Fibroblast of lung (primary cell): ENCODE measurements at regions not wholly inside any gene's neighbourhood (a gene's known extent, or its start where the extent isn't known, plus 50 kb on each side); places are given as distances from the start of the nearest gene placed in this dataset.

Source experiments
- DNase-seq, 2 donors: peaks; one replicate each; pipeline versions ENCODE4 v3.0.0 to v3.0.0-alpha.2; 2010; ENCODE audit warnings: low read depth in 2 of 2
- H2AFZ ChIP-seq: 2 replicates; pipeline ENCODE4 v1.5.1; 2012; ENCODE audit warnings: low read length, control low read depth, inconsistent platforms
- H3K27ac ChIP-seq: 2 replicates; pipeline ENCODE4 v1.5.1; 2011; ENCODE audit warnings: low read length, control low read depth; ENCODE audit not compliant: insufficient read depth
- H3K27me3 ChIP-seq: 2 replicates; pipeline ENCODE4 v1.5.1; 2011; ENCODE audit warnings: mild to moderate bottlenecking, low read length; ENCODE audit not compliant: control insufficient read depth, insufficient read depth
- H3K36me3 ChIP-seq: 2 replicates; pipeline ENCODE4 v1.5.1; 2011; ENCODE audit warnings: low read length; ENCODE audit not compliant: control insufficient read depth, insufficient read depth
- H3K4me1 ChIP-seq: 2 replicates; pipeline ENCODE4 v1.5.1; 2011; ENCODE audit warnings: low read length; ENCODE audit not compliant: control insufficient read depth, insufficient read depth; ENCODE audit errors: extremely low read depth
- H3K4me2 ChIP-seq: 2 replicates; pipeline ENCODE4 v1.5.1; 2011; ENCODE audit warnings: low read length, control low read depth; ENCODE audit not compliant: insufficient read depth; ENCODE audit errors: extremely low read depth
- H3K4me3 ChIP-seq, 4 experiments: fragments of 200-600 bp in 1 of 4; sonication (generic) in 1 of 4; replicated peaks in 1 of 4; 2 replicates each; pipeline ENCODE4 v1.5.1; 2011 to 2016; ENCODE audit warnings: low read length in 4 of 4, low read depth in 3 of 4, mild to moderate bottlenecking in 3 of 4, control low read depth in 2 of 4, inconsistent platforms in 1 of 4, mixed read lengths in 1 of 4; ENCODE audit not compliant: insufficient read depth in 1 of 4; ENCODE audit errors: control extremely low read depth in 1 of 4
- H3K79me2 ChIP-seq: 2 replicates; pipeline ENCODE4 v1.5.1; 2012; ENCODE audit warnings: mild to moderate bottlenecking, low read length, inconsistent platforms; ENCODE audit not compliant: control insufficient read depth, insufficient read depth
- H3K9ac ChIP-seq: 2 replicates; pipeline ENCODE4 v1.5.1; 2011; ENCODE audit warnings: mild to moderate bottlenecking, low read length, control low read depth; ENCODE audit not compliant: insufficient read depth
- H3K9me3 ChIP-seq: 2 replicates; pipeline ENCODE4 v1.5.1; 2012; ENCODE audit warnings: low read depth, low read length; ENCODE audit not compliant: control insufficient read depth, insufficient read depth
- H4K20me1 ChIP-seq: 2 replicates; pipeline ENCODE4 v1.5.1; 2011; ENCODE audit warnings: low read length; ENCODE audit not compliant: control insufficient read depth, insufficient read depth; ENCODE audit errors: extremely low read depth
- EZH2 ChIP-seq: IDR thresholded peaks from 2 replicates; pipeline ENCODE4 v1.5.1; 2012; ENCODE audit warnings: low read length, control low read depth, mild to moderate bottlenecking; ENCODE audit errors: missing control alignments
- TF ChIP-seq, protein P1 (sequence below), 2 donors: IDR thresholded peaks in 1 of 2; conservative IDR thresholded peaks in 1 of 2; 1 replicate in 1 of 2; 2 replicates in 1 of 2; pipeline ENCODE4 v1.5.1; 2011 to 2012; ENCODE audit warnings: low read length in 2 of 2, control low read depth in 1 of 2, inconsistent platforms in 1 of 2, low read depth in 1 of 2, mild to moderate bottlenecking in 1 of 2

DNA sequence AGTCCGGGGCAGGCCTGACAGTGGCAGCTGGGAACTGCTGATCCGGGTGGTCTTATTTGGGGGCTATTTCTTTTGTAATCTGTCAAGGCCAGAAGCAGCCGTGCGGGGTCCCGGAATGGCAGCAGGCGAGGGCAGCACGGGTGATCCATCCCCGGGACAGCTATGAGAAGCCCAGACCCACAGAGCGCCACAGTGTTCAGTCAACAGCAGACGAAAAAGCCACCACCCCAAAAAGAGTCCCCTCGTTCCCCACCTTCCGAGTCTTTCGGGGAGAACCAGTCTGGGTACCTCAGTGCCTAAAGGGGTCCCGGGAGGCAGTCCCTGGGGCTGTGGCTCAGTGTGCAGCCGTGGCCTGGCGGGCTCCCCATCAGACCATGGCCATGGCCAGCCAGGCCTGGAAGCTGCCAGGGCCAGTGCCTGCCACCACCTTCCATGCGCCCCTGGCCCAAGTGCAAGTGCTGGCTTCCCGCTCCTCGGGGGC, 125.1 kb upstream of the KCTD7 start:
- no peak overlapping the region for H3K27ac ChIP-seq
- no peaks in the 10 kb centered on the region for H3K4me1 ChIP-seq
- no peaks in the 10 kb centered on the region for H4K20me1 ChIP-seq
- H3K27me3 ChIP-seq, result no peaks in the 10 kb centered on the region
- TF ChIP-seq, protein P1, sequence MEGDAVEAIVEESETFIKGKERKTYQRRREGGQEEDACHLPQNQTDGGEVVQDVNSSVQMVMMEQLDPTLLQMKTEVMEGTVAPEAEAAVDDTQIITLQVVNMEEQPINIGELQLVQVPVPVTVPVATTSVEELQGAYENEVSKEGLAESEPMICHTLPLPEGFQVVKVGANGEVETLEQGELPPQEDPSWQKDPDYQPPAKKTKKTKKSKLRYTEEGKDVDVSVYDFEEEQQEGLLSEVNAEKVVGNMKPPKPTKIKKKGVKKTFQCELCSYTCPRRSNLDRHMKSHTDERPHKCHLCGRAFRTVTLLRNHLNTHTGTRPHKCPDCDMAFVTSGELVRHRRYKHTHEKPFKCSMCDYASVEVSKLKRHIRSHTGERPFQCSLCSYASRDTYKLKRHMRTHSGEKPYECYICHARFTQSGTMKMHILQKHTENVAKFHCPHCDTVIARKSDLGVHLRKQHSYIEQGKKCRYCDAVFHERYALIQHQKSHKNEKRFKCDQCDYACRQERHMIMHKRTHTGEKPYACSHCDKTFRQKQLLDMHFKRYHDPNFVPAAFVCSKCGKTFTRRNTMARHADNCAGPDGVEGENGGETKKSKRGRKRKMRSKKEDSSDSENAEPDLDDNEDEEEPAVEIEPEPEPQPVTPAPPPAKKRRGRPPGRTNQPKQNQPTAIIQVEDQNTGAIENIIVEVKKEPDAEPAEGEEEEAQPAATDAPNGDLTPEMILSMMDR (conservative IDR thresholded peaks at IDR 0.05 in 1 of 2, IDR thresholded peaks at IDR 0.05 in 1 of 2; ENCODE audit: low read depth in 1 of 2, low read length in 2 of 2), result no peak
- no peak for TF ChIP-seq EZH2
- no peak overlapping the region for H2AFZ ChIP-seq
- DNase-seq, result no peak
- H3K9ac ChIP-seq, result no peak overlapping the region
- no peak overlapping the region for H3K4me2 ChIP-seq
- H3K36me3 ChIP-seq, result no peaks in the 10 kb centered on the region
- H3K4me3 ChIP-seq, result no peak overlapping the region
- no peaks in the 10 kb centered on the region for H3K9me3 ChIP-seq
- no peaks in the 10 kb centered on the region for H3K79me2 ChIP-seq

DNA sequence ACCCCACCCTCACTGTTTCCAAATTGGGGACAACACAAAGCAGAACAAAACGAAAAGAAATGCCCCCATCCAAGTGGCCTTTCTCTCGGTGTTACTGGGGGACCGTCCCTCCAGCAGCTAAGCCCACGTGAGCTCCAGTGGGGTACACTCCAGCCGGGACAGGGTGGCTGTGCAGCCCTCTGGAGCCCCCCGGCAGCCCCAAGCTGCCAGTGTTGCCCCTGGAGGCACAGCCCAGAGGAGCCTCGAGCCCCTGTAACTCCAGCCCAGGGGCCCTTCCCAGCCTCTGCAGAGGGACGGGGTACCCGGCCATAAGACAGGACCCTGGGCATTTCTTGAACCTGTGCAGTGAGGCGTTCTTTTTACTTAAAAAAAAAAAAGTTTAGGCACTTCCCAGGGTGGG, 124.5 kb upstream of the KCTD7 start:
- Histone ChIP-seq H3K27me3 (no peaks in the 10 kb centered on the region), H3K4me1 (no peaks in the 10 kb centered on the region), H2AFZ (no peak overlapping the region), H3K79me2 (no peaks in the 10 kb centered on the region), H3K36me3 (no peaks in the 10 kb centered on the region), H3K27ac (no peak overlapping the region), H3K9me3 (no peaks in the 10 kb centered on the region), H3K9ac (no peak overlapping the region), H4K20me1 (no peaks in the 10 kb centered on the region), H3K4me3 (no peak overlapping the region), H3K4me2 (no peak overlapping the region)
- no peak for DNase-seq
- TF ChIP-seq, protein P1 (conservative IDR thresholded peaks at IDR 0.05 in 1 of 2, IDR thresholded peaks at IDR 0.05 in 1 of 2; ENCODE audit: low read depth in 1 of 2, low read length in 2 of 2), result no peak
- TF ChIP-seq EZH2, result no peak

DNA sequence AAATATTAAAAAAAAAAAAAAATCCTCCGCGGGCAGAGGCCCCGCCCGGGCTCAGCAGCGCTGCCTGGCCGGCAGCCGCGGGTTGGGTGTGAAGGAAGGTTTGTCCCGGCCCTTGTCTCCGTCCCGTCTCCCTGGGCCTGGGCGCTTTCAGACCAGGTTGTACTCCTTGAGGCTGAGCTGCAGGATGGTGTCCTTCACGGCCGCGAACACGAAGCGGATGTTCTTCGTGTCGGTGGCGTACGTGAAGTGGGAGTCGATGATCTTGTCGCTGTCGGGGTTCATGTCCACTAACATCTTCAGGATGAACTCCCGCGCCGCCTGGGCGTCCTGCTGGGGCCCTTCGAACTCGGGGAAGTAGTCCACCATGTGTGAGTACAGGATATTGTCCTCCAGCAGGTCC, 123.7 kb upstream of the KCTD7 start:
- no peaks in the 10 kb centered on the region for H3K27me3 ChIP-seq
- DNase-seq, result no peak
- H3K4me1 ChIP-seq, result no peaks in the 10 kb centered on the region
- H3K27ac ChIP-seq, result no peak overlapping the region
- H2AFZ ChIP-seq, result no peak overlapping the region
- no peak for TF ChIP-seq EZH2
- TF ChIP-seq, protein P1 (conservative IDR thresholded peaks at IDR 0.05 in 1 of 2, IDR thresholded peaks at IDR 0.05 in 1 of 2; ENCODE audit: low read depth in 1 of 2, low read length in 2 of 2), result no peak
- H3K36me3 ChIP-seq, result no peaks in the 10 kb centered on the region
- no peak overlapping the region for H3K4me3 ChIP-seq
- no peak overlapping the region for H3K4me2 ChIP-seq
- no peaks in the 10 kb centered on the region for H3K79me2 ChIP-seq
- H3K9ac ChIP-seq, result no peak overlapping the region
- no peaks in the 10 kb centered on the region for H3K9me3 ChIP-seq
- no peaks in the 10 kb centered on the region for H4K20me1 ChIP-seq
